ENCODE measurements at regions not wholly inside any gene's neighbourhood (a gene's known extent, or its start where the extent isn't known, plus 50 kb on each side); places are given as distances from the start of the nearest gene placed in this dataset.

DNA sequence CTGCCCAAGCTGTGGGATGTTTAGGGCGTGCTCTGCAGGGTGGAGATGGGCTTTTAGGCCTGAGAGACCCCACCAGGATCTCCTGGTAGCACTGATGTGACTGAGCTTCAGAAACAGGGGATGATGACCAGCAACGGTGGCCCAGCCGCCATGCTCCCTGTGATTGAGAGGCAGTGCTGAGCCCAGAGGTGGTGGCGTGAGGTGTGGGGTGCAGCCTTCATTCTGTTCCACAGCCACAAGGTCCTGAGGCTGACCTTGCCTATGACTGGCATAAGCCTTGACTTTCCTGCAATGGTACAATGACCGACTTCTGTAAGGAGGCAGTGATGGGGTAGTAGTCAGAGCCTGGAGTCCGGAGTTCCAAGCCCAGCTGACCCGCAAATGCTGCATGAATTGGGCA, 263.3 kb downstream of the TSN start (continued):
- TF ChIP-seq, protein P1, sequence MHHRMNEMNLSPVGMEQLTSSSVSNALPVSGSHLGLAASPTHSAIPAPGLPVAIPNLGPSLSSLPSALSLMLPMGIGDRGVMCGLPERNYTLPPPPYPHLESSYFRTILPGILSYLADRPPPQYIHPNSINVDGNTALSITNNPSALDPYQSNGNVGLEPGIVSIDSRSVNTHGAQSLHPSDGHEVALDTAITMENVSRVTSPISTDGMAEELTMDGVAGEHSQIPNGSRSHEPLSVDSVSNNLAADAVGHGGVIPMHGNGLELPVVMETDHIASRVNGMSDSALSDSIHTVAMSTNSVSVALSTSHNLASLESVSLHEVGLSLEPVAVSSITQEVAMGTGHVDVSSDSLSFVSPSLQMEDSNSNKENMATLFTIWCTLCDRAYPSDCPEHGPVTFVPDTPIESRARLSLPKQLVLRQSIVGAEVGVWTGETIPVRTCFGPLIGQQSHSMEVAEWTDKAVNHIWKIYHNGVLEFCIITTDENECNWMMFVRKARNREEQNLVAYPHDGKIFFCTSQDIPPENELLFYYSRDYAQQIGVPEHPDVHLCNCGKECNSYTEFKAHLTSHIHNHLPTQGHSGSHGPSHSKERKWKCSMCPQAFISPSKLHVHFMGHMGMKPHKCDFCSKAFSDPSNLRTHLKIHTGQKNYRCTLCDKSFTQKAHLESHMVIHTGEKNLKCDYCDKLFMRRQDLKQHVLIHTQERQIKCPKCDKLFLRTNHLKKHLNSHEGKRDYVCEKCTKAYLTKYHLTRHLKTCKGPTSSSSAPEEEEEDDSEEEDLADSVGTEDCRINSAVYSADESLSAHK (tag by site-specific recombination; IDR thresholded peaks at IDR 0.05), result no peak

DNA sequence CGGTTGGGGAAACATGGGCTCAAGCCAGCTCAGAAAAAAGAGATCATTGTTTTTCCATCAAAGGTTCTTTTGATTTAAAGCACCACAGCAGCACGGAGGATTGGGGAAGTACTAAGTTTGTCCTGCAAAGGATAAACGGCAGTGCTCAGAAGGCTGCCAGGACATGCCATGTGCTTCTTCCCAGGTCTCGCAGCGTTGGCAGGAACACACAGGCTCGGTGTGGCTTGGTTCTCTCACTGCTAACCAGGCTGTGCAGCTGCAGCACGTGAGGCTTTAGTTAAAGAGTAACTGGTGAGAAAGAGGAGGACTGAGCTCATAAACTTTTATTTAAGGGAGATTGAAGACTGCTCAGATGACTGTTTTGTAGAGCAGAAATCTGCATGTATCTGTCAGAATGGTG, 264.3 kb downstream of the TSN start:
- TF ChIP-seq, protein P2, sequence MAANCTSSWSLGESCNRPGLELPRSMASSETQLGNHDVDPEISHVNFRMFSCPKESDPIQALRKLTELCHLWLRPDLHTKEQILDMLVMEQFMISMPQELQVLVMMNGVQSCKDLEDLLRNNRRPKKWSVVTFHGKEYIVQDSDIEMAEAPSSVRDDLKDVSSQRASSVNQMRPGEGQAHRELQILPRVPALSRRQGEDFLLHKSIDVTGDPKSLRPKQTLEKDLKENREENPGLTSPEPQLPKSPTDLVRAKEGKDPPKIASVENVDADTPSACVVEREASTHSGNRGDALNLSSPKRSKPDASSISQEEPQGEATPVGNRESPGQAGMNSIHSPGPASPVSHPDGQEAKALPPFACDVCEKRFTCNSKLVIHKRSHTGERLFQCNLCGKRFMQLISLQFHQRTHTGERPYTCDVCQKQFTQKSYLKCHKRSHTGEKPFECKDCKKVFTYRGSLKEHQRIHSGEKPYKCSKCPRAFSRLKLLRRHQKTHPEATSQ (tag by site-specific recombination; IDR thresholded peaks at IDR 0.05), result no peak
- TF ChIP-seq ZNF777 (tag by site-specific recombination; IDR thresholded peaks at IDR 0.05; ENCODE audit: borderline replicate concordance) (no peak), ZIC2 (tag by site-specific recombination; IDR thresholded peaks at IDR 0.05) (no peak), ZNF501 (tag by site-specific recombination; IDR thresholded peaks at IDR 0.05) (no peak), ZNF366 (tag by site-specific recombination; conservative IDR thresholded peaks at IDR 0.05) (no peak), ZNF138 (tag by site-specific recombination; IDR thresholded peaks at IDR 0.05; ENCODE audit: borderline replicate concordance) (no peak), ZNF791 (tag by site-specific recombination; IDR thresholded peaks at IDR 0.05) (no peak), WT1 (tag by site-specific recombination; IDR thresholded peaks at IDR 0.05) (no peak), ZNF558 (tag by site-specific recombination; IDR thresholded peaks at IDR 0.05) (no peak), HOXC10 (CRISPR knock-in tag; IDR thresholded peaks at IDR 0.05) (no peak), OVOL3 (tag by site-specific recombination; IDR thresholded peaks at IDR 0.05) (no peak), ZNF202 (tag by site-specific recombination; IDR thresholded peaks at IDR 0.05; ENCODE audit: borderline replicate concordance) (no peak), ZNF544 (tag by site-specific recombination; IDR thresholded peaks at IDR 0.05) (no peak), PRDM1 (tag by site-specific recombination; IDR thresholded peaks at IDR 0.05) (no peak), ZEB2 (tag by site-specific recombination; IDR thresholded peaks at IDR 0.05) (no peak), ZNF423 (tag by site-specific recombination; IDR thresholded peaks at IDR 0.05) (no peak)
- TF ChIP-seq, protein P3, sequence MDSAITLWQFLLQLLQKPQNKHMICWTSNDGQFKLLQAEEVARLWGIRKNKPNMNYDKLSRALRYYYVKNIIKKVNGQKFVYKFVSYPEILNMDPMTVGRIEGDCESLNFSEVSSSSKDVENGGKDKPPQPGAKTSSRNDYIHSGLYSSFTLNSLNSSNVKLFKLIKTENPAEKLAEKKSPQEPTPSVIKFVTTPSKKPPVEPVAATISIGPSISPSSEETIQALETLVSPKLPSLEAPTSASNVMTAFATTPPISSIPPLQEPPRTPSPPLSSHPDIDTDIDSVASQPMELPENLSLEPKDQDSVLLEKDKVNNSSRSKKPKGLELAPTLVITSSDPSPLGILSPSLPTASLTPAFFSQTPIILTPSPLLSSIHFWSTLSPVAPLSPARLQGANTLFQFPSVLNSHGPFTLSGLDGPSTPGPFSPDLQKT (IDR thresholded peaks at IDR 0.05; ENCODE audit: borderline replicate concordance, low read depth, low read length), result no peak
- TF ChIP-seq, protein P4, sequence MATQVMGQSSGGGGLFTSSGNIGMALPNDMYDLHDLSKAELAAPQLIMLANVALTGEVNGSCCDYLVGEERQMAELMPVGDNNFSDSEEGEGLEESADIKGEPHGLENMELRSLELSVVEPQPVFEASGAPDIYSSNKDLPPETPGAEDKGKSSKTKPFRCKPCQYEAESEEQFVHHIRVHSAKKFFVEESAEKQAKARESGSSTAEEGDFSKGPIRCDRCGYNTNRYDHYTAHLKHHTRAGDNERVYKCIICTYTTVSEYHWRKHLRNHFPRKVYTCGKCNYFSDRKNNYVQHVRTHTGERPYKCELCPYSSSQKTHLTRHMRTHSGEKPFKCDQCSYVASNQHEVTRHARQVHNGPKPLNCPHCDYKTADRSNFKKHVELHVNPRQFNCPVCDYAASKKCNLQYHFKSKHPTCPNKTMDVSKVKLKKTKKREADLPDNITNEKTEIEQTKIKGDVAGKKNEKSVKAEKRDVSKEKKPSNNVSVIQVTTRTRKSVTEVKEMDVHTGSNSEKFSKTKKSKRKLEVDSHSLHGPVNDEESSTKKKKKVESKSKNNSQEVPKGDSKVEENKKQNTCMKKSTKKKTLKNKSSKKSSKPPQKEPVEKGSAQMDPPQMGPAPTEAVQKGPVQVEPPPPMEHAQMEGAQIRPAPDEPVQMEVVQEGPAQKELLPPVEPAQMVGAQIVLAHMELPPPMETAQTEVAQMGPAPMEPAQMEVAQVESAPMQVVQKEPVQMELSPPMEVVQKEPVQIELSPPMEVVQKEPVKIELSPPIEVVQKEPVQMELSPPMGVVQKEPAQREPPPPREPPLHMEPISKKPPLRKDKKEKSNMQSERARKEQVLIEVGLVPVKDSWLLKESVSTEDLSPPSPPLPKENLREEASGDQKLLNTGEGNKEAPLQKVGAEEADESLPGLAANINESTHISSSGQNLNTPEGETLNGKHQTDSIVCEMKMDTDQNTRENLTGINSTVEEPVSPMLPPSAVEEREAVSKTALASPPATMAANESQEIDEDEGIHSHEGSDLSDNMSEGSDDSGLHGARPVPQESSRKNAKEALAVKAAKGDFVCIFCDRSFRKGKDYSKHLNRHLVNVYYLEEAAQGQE (tag by site-specific recombination; IDR thresholded peaks at IDR 0.05), result no peak
- Histone ChIP-seq H3K4me1 (ENCODE audit: control insufficient read depth, insufficient read depth, low read length) (peaks cover 5% of the 10 kb centered on the region; the same call in 1 of the 2 replicates), H3K36me3 (ENCODE audit: control insufficient read depth in 2 of 2, insufficient read depth in 1 of 2, low read length in 2 of 2) (no peaks in the 10 kb centered on the region), H3K4me3 (ENCODE audit: low read depth, low read length) (no peak overlapping the region), H3K27ac (ENCODE audit: extremely low read depth, low read depth, low read length) (no peak overlapping the region), H3K9me3 (ENCODE audit: control insufficient read depth, insufficient read depth, low read depth, low read length) (no peaks in the 10 kb centered on the region)
- POLR2A ChIA-PET, result no interaction called here
- CTCF ChIA-PET, result no interaction called here
